ENCODE measurements at regions not wholly inside any gene's neighbourhood (a gene's known extent, or its start where the extent isn't known, plus 50 kb on each side); places are given as distances from the start of the nearest gene placed in this dataset.
A peak's percentile ranks its signal among the peaks of the same experiment; 100 is the strongest.

DNA sequence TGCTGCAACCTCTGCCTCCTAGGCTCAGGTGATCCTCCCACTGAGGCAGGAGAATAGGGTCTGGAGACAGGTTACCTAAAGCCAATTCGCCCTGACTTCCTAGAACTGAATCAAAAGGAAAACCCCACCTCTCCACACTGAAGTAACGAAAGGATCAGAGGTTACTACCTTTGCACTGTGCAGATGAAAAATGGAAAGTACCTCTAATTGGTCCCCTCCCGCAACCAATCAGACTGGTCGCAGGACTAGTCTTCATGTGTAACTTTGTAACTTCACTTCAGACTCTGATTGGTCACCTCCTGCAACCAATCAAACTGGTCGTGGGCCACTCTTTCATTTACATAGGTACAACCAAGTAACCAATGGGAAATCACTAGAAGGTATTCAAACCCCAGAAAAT, 61.1 kb downstream of the ATXN3L start:
- TF ChIP-seq, protein P1, sequence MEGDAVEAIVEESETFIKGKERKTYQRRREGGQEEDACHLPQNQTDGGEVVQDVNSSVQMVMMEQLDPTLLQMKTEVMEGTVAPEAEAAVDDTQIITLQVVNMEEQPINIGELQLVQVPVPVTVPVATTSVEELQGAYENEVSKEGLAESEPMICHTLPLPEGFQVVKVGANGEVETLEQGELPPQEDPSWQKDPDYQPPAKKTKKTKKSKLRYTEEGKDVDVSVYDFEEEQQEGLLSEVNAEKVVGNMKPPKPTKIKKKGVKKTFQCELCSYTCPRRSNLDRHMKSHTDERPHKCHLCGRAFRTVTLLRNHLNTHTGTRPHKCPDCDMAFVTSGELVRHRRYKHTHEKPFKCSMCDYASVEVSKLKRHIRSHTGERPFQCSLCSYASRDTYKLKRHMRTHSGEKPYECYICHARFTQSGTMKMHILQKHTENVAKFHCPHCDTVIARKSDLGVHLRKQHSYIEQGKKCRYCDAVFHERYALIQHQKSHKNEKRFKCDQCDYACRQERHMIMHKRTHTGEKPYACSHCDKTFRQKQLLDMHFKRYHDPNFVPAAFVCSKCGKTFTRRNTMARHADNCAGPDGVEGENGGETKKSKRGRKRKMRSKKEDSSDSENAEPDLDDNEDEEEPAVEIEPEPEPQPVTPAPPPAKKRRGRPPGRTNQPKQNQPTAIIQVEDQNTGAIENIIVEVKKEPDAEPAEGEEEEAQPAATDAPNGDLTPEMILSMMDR (IDR thresholded peaks at IDR 0.05; ENCODE audit: low read depth, low read length): no peak
- DNase-seq (ENCODE audit: low read depth, low spot score): no peak
- in situ Hi-C loops (cut with HindIII; ENCODE audit: low sequenced_read_pairs): no loop called here

DNA sequence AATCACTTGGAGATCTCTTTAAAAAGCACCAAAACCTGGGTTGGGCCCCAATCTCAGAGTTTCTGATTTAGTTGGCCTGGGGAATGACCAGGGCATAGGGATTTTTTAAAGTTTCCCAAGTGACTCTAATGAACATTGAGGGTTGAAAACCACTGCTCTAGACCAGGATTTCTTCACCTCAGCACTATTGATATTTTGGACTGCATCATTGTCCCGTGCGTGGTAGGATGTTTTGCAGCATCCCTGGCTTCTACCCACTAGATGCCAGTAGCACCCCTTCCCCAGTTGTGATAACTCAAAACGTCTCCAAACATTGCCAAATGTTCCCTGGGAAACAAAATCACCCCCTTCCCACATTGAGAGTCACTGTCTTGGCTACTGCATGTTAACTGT, 61.8 kb downstream of the ATXN3L start:
- TF ChIP-seq, protein P1 (IDR thresholded peaks at IDR 0.05; ENCODE audit: low read depth, low read length): no peak
- in situ Hi-C loops (cut with HindIII; ENCODE audit: low sequenced_read_pairs): no loop called here
- no peak for DNase-seq (ENCODE audit: low read depth, low spot score)
- H3K4me3 ChIP-seq (ENCODE audit: low read depth, low read length): no peak overlapping the region

More for the DNA sequence above, 61.1 kb downstream of the ATXN3L start:
- no peak overlapping the region for H3K4me3 ChIP-seq (ENCODE audit: low read depth, low read length)

DNA sequence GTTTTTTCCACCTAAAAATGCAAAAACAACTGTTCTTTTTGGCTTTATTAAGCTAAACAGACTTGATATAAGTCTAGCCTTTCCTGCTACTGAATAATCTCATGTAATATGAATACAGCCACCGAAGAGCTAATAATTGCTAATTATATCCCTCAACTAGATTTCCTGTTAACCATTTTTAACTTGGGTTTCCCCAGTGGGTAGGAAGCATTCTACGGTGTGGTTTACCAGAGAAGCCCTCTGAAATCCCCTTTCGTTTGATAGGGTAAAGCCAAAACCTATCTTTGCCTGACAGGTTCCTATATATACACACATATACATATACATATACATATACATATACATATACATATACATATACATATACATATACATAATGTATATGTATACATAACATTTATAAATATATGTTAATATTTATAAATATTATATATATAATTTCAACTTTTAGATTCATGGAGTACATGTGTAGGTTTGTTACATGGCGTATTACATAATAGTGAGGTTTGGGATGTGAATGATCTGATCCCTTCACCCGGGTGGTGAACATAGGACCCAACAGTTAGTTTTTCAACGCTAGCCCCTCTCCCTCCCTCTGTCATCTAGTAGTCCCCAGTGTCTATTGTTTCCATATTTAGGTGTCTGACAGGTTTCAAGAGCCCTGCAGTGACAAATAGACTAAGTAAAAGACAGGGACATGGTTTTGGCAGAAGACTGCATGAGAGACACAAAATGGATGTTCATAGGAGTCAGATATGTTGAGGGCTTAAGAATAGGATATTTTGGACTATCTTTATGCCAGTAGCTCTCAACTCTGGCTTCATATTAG, 62.4 kb downstream of the ATXN3L start:
- TF ChIP-seq, protein P1 (IDR thresholded peaks at IDR 0.05; ENCODE audit: low read depth, low read length): no peak
- in situ Hi-C loops (cut with HindIII; ENCODE audit: low sequenced_read_pairs): no loop called here
- no peak for DNase-seq (ENCODE audit: low read depth, low spot score)
- H3K4me3 ChIP-seq (ENCODE audit: low read depth, low read length): no peak overlapping the region

DNA sequence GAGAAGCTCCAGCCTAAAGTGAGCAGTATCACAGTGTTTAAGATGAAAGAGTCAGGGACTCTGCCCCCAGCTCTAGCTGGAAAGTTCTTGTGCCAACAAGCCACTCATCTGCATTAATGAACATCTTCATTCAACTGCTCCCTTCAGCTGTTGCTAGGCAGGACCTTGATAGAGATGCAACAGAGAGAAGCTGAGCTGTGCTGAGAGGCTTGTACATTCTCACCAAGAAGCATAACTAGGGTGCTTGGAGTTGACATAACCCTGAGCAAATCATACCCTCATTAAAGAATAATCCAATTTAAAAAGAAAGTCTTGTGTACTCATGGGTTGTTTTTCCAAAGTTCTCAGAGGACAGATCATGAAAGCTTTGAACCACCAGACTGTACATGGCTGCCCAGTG, 63.2 kb downstream of the ATXN3L start:
- no peak overlapping the region for H3K4me3 ChIP-seq (ENCODE audit: low read depth, low read length)
- TF ChIP-seq, protein P1 (IDR thresholded peaks at IDR 0.05; ENCODE audit: low read depth, low read length): no peak
- in situ Hi-C loops (cut with HindIII; ENCODE audit: low sequenced_read_pairs): no loop called here
- DNase-seq (ENCODE audit: low read depth, low spot score): no peak

DNA sequence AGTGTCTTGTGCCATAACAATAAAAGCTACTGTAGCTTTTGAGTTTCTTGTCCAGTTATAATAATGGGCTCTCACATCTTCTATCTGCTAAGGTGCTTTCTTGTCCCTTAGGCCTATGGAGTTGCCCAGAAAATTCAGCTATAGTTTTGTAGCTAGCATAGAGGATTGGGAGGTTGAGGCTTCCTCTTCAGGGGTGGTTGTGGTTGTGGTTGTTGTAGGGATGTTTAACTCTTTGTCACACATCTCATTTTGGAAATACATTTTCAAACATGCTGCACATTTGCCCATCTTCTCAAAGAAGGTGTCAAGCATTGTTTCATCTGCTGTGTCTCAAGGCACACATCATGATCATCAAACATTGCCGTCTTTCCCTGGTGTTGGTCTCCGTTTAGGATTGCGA, 65.0 kb downstream of the ATXN3L start:
- H3K4me3 ChIP-seq (ENCODE audit: low read depth, low read length): no peak overlapping the region
- in situ Hi-C loops (cut with HindIII; ENCODE audit: low sequenced_read_pairs): no loop called here
- TF ChIP-seq, protein P1 (IDR thresholded peaks at IDR 0.05; ENCODE audit: low read depth, low read length): no peak
- DNase-seq (ENCODE audit: low read depth, low spot score): no peak

DNA sequence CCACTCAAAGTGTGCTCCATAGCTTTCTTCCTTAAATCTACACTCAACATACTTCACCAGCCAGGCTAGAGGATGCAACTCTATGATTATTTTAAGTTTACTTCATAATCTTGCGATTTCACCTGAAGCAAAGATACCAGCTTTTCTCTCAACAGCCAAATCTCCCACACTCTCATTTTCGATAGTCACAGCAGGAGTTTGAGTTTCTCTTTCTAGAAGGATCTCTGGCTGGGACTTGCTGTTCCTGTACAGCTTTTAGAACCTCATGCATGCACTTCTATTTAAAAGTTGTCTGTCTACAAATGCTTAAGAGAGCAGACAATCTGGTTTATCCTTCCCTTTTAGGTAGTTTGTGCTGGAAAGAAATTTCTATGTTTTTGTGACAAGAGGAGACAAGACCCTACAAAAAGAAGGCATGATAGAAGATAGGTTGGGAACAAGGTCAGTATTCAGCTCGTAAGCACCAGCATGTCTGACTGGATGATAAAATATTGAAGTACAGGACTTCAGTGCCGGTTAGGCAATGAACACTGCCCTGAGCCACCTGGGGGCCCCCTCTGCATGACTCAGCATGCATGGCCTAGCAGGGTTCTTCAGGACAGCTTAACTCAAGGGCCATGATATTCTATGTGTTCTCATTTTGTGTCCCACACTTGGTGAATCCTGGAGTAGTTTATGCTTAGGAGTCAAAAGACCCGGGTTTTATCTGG, 65.6 kb downstream of the ATXN3L start:
- no peak overlapping the region for H3K4me3 ChIP-seq (ENCODE audit: low read depth, low read length)
- in situ Hi-C loops (cut with HindIII; ENCODE audit: low sequenced_read_pairs): no loop called here
- TF ChIP-seq, protein P1 (IDR thresholded peaks at IDR 0.05; ENCODE audit: low read depth, low read length): peak; percentile 9
- peak; percentile 48 for DNase-seq (ENCODE audit: low read depth, low spot score)

Data from astrocyte of the spinal cord (primary cell).